HG03469 (cell line): ENCODE measurements at regions not wholly inside any gene's neighbourhood (a gene's known extent, or its start where the extent isn't known, plus 50 kb on each side); places are given as distances from the start of the nearest gene placed in this dataset.

Experiments
- ATAC-seq: cut with Tn5 transposase; IDR thresholded peaks from one replicate; pipeline ENCODE4 v1.9.1; 2021; ENCODE audit warnings: mild to moderate bottlenecking, moderate library complexity, moderate number of reproducible peaks; ENCODE audit not compliant: unreplicated experiment

DNA sequence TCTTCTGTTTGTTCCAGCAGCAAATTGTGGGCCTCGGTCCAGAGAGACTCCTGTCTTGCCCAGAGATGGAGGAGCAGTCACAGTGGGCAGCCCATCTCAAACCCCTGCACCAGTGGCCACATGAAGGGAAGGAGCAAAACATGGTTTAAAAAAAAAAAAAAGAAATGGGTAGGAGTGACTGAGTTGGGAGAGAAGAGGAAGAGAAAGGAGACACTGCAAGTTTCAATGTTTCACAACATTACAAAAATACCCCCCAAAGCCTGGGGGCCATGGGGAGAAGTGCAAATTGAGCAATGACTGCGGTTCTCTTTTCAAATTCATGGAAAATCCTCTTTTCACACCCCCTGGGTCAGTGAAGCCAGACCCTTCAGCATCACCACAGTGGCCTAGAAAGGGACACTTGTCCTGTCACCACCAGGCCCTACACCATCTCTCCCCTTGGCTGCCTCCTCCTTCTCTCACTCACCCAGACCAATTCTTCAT lies 117.1 kb downstream of the ZFP36L2 start:
- ATAC-seq = no peak

- ATAC-seq = no peak
Measured at GRCh38 chr2:43107679-43108078, 118.7 kb downstream of the ZFP36L2 start.

DNA sequence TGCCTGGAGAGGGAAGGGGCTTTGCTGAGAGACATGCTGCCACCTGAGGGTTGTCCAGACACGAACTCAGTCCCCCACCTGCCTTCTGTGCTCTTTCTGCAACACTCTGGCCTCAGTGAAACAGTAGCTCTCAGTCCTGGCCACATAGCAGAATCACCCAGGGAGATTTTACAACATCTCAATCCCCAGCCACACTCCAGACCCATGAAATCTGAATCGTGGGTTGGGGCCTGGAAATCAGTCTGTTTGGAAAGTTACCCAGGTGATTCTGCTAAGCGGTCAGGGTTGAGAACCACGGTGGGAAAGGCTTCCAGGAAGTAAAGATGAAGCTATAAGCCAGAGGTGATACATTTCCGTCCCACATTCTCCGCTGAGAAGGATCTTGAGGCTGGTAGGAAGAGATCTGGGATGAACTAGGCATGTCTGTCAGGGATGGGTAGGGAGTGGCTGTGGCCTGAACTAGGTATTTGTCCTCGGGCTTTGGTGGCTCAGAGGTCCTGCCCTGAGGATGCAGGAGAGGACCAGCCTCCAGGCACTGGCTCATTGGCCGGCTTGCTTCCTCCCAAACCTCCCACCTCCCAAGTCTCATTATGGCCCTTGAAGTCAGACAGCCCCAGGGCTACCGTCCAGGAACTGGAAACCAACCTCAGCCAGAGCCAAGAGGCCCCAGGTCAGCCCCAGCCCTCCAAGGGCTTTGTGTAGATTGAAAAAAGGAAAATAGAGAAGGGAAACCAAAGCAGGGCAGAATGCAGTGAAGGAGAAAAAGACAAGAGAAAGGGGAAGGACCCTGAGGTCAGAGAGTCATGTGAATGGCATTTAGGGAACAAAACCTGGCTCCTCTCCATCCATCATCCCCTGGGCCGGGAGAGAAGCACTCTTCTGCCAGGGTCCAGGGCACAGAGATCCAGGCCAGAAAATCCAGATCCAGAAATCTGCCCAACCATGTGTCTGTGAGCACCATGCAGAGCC lies 119.6 kb downstream of the ZFP36L2 start:
- no peak for ATAC-seq

GRCh38 chr2:43105586-43106558 lies 120.5 kb downstream of the ZFP36L2 start:
- no peak for ATAC-seq

DNA sequence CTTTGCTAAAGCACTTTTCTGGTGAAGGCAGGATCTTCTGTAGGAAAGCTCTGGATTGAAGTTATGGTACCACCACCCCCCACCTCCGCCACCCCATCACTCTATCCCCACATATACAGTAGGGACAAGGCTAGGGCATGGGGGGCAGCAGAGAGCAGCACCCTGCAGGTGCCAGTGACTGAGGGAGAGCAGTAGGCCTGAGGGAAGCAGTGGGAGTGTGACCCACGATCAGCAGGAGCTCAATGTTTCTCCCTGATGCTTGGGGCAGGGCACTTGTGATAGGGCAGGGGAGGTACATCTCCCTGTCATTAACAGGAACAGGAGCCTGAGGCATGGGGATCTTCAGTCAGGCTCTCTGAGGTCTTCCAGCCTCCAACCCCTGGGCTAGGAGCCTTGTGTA lies 121.6 kb downstream of the ZFP36L2 start:
- no peak for ATAC-seq

DNA sequence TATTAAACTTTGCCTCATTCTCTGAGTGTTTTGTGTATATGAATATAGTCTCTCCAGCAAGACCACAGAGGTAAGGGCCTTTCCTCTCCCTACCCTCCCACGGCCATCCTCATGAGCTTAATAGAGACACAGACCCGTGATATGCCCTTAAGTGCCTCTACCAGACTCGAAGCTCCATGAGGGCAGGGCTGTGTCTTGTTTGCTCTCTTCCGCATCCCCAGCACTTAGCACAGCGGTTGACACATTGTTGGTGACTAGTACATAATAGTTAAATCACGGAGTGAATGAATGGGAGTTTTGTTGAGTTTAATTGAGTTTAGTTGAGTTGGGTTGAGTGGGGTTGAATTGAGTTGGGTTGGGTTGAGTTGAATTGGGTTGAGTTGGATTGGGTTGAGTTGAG lies 122.3 kb downstream of the ZFP36L2 start:
- no peak for ATAC-seq

DNA sequence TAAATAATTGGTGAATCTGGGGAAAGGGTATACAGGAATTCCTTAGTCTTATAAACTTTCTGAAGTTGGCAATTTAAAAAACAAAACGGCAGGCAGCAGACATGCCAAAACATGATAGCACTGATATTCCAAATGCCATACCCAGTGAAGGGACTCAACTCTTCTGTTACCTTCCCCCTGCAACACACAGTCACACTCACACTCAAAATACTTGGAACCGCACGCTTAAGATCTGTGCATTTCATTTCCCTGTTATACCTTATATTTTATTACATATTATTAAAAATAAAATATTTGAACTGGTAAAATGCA lies 123.4 kb downstream of the ZFP36L2 start:
- no peak for ATAC-seq

DNA sequence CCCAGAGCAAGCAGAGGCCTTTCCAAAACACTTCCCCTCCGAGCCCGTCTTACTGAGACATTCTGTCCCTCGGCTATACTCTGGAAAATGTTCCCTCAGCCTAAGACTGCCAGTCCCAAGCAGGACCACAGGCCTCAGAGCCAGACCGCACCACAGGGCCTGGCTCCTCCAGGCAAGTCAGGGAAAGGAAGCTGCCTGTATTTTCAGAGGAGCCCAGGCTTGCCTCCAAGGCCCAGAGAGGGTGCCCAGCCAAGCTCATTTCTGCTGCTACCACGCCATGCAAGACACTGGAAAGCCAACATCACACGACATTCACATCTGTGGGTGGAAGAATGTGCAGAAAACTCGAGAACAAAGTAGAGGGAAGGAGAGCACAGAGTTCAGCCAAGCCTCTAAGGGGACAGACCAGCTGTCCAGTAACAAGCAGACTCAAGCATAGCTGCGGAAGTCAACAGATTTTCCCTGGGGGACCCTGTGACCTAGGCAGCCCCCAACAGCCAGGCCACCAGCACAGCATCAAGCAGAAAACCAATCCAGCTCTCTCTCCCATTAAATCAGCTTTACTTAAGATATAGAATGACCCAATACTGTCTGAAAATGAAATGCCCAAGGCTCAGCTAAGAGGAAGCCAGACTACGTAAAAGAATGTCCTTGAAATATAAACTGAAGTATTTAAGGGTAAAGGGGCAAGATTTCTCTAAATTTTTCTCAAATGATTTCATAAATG lies 123.9 kb downstream of the ZFP36L2 start:
- no peak for ATAC-seq

- ATAC-seq = no peak
Measured at GRCh38 chr2:43101751-43102150, 124.7 kb downstream of the ZFP36L2 start.

DNA sequence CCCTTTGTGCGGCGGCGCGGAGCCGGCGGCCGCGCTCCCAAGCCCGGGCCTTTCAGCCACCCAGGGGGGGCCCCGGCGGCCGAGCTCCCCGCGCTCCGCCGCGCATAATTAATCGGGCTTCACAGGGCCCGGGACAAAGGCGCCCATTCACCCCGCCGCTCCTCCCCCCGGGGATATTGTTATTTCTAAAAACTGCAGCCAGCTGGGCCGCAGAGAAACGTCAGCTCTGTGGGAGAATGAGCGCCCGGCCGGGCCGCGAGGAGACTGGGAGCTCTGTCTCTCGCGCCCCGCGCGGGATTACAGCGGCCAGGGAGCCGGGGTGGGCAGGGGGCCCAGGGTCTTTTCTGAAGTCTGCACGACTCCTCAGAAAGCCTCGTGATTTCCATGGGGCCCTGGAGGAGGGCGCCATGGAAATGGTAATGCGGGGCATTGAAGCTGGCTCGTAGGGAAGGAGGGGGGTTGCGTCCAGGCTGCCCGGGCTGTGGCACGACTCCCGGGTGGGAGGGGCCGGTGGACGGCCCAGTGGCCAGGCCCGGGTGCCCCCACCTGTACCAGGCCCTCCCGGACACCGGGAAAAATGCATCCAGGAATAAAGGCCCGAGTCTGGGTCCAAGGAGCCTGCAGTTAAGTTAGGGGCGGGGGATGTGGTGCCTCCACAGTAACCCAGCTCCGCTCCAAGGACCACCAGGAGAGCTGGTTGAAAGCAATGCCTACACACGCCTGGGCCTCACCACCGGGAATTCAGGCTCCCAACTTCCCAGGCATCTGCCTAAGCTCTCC lies 125.3 kb downstream of the ZFP36L2 start:
- no peak for ATAC-seq

DNA sequence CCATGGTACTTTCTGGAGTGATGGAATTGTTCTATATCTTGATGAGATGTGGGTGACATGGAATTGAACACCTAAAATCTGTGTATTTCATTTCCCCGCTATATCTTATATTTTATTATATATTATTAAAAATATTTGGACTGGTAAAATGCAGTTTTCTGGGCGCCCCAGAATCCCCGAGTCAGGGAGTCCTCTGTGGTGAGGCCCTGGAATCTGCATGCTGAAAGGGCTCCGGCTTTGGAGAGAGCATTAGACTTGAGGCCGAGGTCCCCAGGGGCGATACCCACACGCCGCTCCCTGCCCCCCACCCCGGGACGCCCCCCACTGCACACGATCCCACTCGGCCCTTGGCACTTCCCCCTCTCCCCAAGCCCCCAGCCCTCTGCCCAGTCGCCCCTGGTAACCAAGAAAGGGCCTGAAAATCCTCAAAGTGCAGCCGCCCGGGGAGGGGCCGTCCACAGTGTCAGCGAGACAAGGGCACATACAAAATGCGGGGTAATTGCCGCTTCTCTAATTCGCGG lies 126.0 kb downstream of the ZFP36L2 start:
- no peak for ATAC-seq

GRCh38 chr2:43099797-43100196 lies 126.6 kb downstream of the ZFP36L2 start:
- no peak for ATAC-seq

DNA sequence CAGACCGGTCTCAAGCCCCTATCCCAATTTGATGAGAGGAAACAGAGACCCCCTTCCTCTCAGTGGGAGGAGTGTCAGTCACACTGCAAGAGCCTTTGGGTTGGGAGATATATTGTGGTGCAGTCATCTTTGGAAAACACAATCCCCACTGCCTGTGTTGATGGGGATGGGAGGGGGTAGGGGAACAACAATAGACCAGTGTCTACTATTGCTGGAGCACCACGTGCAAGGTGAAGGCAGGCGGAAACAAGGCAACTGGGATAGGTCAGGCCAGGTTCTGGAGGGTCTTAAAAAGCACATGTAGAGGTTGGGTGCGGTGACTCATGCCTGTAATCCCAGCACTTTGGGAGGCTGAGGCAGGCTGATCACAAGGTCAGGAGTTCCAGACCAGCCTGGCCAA lies 127.9 kb downstream of the ZFP36L2 start:
- no peak for ATAC-seq

DNA sequence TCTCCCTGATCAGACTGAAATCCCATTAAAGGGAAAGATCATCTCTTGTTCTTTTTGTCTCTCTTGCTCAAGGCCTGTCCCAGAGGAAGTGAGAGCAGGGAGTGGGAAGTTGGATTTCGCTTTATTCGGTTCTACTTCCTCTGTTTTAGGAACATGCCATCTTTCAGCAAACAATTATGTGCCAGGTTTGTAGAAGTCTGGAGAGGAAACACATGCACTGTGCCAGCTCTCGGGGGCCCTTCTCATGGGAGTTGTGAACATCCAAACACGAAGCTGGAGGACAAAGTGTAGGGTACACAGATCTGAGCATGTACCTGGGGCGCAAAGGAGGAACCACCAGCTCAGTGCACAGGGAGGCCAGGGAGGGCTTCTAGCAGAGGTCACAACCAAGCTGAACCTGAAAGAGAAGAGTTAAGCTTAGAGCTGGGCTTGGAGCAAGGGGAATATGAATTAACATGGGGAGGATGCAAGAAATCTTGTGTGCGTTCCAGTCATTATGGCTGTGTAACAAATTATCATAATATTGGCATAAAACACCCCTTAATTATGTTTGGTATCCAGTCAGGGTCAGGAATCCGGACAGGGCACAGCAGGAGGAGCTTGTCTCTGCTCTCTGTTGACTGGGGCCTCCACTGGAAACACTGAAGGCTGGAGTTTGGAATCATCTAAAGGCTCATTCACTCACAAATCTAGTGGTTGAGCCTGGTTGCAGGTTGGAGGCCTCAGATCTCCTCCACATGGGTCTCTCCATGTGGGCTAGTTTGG lies 128.6 kb downstream of the ZFP36L2 start:
- no peak for ATAC-seq

DNA sequence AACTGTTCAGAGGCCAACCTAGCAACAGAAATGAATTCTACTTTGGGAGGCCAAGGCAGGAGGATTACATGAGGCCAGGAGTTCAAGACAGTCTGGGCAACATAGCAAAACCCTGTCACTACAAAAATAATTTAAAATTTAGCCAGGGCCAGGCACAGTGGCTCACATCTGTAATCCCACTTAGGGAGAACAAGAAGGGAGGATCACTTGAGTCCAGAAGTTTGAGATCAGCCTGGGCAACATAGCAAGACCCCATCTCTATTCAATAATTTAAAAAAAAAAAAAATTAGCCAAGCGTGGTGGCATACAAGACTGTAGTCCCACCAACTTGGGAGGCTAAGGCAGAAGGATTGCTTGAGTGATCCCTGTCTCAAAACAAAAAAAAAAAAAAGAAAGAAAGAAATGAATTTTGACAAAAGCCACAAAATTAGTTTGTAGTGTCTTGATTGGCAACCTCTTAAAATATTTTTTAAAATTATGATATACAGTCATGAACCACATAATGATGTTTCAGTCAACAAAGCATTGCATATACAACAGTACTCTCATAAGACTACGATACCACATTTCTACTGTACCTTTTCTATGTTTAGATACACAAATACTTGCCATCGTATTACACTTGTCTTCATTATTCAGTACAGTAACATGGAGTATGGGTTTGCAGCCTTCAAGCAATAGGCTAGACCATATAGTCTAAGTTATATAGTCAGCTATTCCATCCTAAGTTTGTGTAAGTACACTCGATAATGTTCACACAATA lies 130.7 kb downstream of the ZFP36L2 start:
- ATAC-seq = no peak

DNA sequence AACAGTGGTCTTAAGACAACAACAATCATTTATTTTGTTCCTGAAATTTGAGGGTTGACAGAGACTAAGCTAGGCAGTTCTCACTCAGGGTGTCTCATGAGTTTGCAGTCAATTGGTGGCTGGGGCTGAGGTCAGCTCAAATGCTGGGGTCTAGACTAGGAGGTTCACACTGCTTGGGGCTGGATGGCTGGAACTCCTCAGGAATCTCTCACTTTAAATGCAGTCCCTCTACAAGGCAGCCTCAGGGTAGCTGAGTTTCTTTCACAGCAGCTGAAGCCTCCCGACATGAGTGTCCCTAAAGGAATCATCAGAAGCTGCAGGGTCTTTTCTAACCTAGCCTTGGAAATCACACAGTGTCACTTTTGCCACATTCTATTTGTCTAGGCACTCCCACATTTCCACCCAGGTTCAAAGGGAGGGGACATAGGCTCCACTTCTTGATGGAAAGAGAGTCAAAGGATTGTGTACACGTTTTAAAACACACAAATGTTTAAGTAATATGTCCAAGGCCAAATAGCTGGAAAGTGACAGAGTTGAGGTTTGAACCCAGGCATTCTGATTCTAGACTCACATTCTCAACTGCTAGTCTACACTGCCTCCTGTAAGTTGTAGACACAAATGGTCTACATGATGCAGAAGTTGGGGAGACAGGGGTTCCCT lies 133.8 kb downstream of the ZFP36L2 start:
- ATAC-seq = no peak

- no peak for ATAC-seq
Measured at GRCh38 chr2:43090317-43090716, 136.1 kb downstream of the ZFP36L2 start.
